GM04504 (cell line): ENCODE measurements at regions not wholly inside any gene's neighbourhood (a gene's known extent, or its start where the extent isn't known, plus 50 kb on each side); places are given as distances from the start of the nearest gene placed in this dataset.
"Not testable (repeated sequence)": the region's sequence is repeated elsewhere in the genome, so short reads cannot be mapped to it uniquely, and the experiment has no call there.

Source experiments
- DNase-seq: peaks from one replicate; pipeline ENCODE4 v3.0.0-alpha.2; 2012; ENCODE audit warnings: low read depth

DNA sequence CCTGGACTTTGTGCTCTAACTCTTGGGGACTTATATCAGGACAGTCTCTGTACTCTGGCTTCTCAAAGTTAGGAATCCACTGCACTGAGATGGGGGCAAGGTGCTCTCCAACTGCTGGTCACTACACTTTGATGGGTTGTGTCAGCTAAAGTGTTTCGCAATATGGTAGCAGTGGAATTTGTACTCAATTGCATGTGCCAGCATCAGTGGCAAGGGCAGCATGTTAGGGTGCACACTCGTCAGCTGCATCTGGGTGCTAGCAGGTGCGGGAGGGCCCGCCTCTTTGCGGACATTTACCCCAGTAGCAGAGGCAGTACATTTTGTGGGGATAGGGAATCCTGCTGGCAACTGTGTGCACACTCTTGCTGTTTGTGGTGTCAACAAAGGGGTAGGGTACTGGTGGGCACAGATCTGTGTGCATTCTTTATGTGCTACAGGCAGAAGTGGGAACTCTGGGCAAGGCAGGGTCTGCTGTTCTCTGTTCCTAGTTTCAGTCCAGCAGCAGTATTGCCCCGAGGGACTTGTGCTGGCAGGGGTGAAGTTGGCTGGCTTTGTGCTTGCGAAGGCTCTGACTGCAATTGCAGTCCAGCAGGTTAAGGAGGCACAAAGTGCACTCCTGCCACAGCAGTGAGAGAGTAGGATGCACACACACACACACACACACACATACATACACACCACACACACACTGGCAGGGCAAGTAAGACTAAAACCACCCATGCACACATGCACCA is 924.8 kb upstream of the CDH9 start:
- no peak for DNase-seq

DNA sequence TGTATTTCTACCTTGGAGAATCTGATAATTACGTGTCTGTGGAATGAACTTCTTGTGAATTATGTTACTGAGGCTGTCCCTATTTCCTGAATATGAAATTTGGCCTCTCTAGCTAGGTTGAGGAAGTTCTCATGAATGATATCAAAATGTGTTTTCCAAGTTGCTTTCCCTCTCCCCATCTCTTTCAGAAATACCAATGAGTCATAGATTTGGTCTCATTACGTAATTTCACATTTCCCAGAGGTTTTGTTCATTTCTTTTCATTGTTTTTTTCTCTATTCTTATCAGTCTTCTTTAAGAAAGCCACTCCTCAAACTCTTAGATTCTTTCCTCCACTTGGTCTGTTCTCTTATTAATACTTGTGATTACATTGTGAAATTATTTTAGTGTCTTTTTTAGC is 923.8 kb upstream of the CDH9 start:
- no peak for DNase-seq

DNA sequence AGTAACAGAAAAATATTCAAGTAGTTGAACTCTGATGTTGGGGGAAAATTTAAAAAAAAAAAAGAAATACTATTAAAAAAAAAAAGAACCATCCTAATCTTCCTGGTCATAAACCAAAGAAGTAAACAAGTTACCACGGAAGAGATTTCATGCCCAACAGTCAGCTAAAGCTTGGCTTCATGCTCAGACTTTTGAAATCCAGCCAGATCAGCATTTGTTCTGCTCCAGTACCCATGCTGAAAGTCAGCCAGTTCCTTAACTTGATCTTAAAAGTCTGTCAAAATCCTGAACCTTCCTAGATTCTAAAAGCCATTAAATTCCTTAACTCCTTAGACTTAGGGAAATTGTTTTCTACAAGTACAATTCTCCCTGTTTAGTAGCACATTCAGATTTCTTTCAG is 908.7 kb upstream of the CDH9 start:
- no peak for DNase-seq

DNA sequence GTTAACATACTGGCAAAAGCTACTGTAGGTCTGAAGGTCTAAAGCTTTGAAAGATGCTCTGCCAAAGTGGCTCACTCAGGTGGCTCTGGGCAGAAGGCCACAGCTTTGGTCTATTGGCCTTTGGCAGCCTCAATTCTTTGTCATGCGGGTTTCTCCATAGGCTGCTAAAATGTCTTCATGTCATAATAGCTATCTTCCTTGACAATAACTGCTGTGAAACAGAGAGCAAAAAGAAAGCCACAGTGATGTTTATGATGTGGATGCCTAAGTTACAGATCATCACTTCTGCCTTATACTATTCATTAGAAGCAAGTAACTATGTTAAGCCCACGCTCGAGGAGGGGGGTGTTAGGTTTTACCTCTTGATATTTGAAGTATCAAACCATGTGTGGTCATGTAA is 906.1 kb upstream of the CDH9 start:
- DNase-seq = no peak

DNA sequence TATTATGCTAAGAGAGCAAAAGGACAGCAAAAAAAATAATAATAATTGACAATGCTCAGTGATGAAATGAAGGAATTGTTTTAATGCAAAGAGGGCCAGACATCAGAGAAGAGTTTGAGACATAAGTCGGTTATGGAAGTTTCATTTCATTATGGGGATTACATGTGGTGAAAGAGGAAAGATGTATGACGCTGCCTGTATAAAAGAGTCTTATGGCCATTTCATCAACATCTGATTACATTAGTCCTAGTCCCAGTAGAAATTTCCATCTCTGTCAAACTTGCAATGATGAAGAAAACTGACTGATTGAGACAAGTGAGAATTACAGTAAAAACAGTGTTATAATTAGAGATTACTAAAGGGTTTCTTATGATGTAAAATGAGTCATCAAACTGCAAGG is 900.6 kb upstream of the CDH9 start:
- no peak for DNase-seq

DNA sequence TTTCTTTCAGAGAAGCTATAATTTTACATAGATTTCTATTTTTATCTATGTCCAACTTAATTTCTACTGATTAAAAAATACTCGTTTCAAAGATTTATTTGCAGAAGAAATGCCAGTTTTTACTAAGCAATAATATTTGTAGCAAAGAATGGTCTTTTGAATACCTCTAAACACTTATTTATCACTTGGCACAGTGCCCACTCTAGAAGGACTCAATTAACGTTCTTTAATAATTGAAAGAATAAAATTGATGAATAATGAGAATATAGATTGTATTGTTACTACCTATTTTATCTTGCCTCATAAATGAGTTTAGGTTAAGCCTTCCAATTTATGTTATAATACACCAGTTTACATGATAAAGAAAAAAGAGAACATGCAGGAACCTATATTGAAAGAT is 889.7 kb upstream of the CDH9 start:
- no peak for DNase-seq

DNA sequence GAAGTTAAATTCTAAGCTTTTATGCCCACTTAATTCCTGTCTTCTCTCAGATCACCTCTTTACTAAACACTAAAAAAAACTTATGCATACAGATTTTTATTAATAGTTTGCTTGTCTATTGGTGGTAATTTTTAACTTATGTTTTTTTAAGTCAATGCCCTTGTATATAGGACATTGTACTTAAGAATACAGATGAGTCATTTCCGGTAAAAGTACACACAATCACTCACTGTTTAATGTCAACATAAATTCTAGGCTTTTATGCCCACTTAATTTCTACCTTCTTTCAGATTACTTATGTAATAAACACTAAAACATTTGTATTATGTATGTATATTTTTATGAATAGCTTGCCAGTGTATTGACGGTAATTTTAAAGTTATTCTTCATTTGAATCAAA is 872.8 kb upstream of the CDH9 start:
- DNase-seq = no peak

DNA sequence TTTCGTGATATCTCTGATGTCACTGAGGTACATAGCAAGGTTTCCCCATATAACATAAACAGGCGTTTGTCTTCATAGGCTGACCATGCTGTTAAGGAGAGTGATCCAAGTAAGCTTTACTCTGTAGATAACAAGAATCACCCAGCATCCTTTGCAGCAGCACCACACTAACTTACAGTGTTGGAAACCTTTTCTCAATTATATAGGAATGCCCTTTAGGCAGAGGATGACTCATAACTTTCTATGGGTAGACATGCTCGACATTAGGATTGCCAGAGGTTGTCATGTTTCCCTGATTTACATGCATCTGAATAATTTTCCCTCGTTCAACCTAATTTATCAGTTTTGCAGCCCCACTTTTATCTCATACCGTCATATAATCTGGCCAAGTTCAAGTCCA is 870.0 kb upstream of the CDH9 start:
- no peak for DNase-seq

DNA sequence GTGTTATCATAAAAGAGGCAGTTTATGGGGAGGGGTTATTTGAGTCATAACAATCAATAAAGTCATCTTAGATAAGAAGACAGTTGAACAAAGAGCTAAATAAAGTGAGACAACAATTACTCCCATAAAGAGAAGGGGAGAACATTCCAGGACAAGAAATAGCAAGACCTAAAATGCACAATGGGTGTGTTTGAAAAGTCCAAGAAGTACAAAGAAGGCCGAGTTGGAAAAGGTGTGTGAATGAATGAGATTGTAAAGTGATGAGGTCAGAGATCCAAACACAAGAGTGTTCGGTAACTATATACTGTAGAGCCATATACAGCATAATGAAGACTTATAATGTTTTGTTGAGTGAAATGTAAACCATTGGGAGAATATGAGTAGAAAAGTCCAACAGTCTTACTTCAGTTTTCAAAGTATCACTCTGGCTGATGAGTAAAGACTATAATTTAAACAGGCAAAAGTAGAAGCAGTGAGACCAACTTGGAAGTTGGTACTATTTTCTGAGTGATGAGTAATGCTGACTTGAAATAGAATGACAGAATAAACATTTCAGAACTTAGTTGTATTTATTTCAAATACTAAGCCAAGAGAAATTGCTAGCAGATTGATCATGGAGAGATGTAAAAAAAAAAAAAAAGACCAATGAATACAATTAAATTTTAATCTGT is 868.7 kb upstream of the CDH9 start:
- DNase-seq = no peak

DNA sequence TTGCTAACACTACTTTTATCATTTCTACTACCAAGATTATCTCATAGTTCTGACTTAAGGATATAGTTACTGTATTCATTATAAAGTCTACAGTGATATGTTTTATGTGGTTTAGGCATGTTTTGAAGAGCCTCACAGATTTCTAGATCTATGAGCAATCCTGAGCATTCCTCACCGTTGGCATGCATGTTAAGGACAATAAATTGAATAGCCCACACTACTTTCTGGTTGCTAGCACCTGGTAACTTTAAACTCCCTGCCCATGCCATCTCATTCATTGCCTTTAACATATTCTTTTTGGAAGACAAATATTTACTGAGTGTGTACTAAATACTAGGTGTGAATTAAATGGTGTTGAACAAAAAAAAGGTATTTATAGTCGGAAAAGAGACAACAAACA is 868.1 kb upstream of the CDH9 start:
- no peak for DNase-seq

DNA sequence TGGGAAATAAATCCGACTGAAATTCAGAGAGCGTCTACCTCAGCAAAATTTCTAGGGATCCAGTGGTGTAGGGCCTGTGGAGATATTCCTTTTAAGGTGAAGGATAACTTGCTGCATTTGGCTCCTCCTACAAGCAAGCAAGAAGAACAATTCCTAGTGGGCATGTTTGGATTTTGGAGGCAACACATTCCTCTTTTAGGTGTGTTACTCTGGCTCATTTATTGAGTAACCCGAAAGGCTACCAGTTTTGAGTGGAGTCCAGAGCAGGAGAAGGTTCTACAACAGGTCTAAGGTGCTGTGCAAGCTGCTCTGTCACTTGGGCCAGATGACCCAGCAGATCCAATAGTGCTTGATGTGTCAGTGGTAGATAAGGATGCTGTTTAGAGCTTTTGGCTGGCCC is 862.4 kb upstream of the CDH9 start:
- DNase-seq = no peak

DNA sequence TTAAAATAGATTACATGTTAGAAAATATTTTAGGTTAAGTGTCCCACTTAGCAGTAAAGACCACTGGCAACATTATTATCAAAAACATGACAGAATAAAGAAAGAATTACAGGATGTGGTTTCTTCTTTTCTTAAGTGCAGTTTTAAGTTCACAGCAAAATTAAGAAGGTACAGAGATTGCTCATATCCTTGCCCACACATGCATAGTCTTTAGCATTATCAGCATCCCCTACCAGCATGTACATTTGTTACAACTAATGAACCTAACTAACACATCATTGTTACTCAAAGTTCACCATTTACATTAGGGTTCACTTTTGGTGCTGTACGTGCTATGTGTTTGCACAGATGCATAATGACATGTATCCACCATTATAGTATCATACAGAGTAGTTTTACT is 837.7 kb upstream of the CDH9 start:
- no peak for DNase-seq

DNA sequence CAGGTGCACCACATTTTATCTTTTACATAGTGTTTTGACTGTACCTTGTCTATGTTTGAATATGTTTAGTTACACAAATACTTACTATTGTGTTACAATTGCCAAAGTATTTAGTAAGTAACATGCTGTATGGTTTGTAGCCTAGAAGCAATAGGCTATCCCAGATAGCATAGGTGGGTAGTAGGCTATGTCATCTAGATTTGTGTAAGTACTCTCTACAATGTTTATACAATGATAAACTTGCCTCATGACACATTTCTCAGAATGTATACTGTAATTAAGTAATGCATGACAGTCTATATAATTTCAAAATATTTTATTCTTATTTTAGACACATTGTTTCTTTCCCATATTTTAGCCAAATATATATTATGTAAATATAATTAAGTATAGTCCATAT is 836.8 kb upstream of the CDH9 start:
- DNase-seq = no peak

DNA sequence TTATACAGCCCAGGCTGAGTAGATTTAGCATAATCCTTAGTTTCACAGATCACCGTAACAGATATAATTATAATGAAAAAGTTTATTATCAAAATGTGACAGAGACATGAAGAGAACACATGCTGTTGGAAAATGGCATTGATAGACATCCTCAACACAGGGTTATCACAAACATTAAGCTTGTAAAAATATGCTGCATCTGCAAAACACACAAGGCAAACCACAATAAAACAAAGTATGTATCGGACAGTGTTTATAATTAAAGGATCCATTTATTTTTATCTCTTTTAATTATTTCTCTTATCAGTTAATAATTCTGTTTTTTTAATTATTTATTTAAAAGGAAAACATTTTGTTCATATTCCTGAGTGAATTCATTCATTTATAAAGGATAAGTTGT is 829.9 kb upstream of the CDH9 start:
- DNase-seq = no peak

DNA sequence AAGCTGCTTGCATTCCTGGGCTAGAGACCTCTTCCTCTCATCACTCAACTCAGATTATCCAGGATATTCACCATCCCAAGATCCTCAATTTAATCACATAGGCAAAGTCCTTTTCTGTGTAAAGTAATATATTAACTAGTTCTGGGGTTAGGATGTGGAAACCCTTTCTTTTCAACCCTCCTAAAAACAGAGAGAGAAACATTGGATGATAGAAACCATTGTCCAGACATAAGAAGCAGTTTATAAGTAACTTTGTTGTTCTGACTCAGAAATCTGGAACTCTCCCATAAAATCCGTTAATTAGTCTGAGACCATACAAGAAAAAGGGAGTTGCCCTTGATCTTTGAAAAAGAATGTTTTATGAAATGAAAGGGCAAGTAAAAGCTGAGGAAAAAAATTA is 817.1 kb upstream of the CDH9 start:
- no peak for DNase-seq

DNA sequence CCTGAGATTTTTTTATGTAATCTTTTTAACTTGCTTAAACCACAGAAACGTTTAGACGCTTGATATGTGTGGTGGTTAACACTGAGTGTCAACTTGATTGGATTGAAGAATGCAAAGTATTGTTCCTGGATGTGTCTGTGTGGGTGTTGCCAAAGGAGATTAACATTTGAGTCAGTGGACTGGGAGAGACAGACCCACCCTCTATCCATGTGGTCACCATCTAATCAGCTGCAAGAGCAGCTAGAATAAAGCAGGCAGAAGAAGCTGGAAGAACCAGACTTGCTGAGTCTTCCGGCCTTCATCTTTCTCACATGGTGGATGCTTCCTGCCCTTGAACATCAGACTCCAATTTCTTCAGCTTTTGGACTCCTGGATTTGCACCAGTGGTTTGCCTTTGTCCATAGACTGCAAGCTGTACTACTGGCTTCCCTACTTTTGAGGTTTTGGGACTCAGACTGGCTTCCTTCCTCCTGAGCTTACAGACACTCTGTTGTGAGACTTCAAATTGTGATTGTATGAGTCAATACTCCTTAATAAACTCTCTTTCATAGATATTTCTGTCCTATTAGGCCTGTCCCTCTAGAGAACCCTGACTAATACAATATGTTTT is 816.0 kb upstream of the CDH9 start:
- DNase-seq = no peak

DNA sequence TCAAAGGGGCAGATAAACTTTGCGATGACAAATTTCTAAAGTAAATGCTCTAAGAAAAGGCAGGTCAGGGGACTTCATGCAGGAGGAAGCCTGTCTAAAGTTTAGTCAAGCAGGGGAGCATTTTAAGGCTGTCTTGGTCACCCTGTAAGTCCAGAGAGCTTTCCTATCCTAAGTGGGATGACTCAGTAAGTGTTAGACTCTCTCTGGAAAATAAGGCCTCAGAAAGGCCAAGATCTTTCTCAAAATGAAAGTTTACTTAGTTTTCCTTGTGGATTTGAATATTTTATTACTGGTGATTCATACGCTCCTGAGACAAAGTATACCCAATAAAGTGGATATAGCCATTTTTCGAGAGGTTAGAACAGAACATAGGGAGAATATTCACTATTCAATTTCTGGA is 806.9 kb upstream of the CDH9 start:
- DNase-seq = no peak

DNA sequence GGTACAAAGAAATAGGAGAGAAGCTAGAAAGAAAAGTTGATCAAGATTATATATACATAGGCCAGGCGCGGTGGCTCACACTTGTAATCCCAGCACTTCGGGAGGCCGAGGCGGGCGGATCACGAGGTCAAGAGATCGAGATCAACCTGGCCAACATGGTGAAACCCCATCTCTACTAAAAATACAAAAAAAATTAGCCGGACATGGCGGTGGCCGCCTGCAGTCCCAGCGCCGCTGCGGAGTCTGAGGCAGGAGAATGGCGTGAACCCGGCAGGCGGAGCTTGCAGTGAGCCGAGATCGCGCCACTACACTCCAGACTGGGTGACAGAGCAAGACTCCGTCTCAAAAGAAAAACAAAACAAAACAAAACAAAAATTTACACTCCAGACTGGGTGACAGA is 798.3 kb upstream of the CDH9 start:
- DNase-seq = not testable (repeated sequence)

DNA sequence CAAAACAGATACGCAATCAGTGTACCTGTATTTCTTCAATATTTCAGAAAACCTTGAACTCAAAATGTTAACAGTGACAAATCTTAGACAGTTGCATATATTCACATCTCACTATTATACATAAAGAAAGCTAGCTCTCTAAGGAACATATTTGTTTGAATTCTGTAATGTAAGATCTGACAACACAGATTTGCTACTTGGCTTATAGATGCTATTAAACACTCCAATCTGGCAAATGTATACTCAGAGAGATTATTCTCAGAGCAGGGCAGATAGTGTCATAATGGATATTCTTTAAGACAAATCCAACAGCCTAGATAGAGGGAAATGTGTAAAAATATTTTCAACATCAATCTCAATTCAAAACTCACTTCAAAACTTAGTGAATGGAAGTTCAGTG is 794.5 kb upstream of the CDH9 start:
- no peak for DNase-seq

DNA sequence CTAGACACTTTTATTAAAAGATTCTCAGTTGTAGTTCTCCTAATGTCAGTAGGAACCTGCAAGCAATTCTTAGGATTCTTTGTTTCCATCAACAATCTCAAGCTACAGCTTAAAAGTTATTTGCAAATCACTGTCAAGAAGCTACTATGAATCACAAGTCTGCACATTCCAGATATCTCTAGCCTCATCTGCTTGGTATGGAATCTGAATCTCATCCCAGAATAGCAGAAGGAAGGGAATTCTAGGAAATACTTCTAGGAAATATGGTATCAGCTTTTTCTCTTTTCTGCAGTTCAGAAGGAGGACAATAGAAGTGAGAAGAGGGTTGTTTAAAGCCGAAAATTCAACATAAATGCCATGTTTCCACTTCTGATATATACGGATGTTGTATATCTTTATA is 792.2 kb upstream of the CDH9 start:
- no peak for DNase-seq

DNA sequence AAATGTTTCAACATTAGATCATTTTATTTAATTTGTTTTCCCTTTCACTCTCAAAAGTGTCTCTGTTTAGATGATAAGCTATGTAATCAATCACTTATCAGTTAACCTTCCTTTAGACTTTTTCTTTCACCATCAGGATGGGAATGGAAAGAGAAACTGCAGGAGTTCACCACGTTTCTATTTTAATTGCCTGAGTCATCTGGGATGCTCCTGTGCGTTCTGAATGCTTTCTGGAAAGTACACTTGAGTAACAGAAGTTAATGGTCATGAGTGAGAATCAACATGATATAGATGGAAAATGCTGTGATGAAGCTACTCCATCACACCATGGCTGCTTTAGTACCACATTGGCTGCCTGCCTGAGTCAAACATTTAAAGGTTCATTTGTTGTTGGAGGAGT is 783.3 kb upstream of the CDH9 start:
- DNase-seq = no peak

DNA sequence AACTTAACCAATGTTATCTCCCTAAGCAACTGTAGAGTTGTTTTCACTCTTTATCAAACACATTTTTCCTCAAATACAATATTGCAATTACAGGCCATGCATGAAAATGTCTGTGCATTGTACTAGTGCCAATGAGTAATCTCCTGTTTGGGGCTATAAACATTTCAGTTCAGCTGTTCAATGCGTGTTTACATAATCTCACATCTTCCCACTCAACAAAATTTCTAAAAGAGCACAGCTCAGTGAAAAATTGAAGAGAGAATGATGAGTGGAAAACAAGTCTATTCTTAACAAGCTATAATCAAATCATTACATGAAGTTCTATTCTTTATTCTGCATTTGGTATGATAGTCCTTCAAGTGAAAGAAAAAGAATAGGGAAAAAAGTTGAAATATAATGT is 780.5 kb upstream of the CDH9 start:
- no peak for DNase-seq

DNA sequence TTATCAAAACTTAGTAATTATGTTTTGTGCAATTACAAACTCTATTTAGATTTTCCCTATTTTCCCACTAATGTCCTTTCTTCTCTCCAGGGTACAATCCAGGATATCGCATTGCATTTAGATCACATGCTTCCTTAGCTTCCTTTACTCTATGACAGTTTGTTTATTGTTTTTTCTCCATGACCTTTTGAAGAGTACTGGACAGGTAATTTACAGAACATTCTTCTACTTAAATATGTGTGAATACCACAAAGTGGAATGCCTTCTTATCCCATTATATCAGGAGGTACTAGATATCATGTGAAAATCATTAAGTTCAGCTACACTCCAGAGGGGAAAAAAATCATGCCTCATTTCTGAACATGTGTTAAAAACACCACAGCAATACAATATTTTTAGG is 776.6 kb upstream of the CDH9 start:
- no peak for DNase-seq

DNA sequence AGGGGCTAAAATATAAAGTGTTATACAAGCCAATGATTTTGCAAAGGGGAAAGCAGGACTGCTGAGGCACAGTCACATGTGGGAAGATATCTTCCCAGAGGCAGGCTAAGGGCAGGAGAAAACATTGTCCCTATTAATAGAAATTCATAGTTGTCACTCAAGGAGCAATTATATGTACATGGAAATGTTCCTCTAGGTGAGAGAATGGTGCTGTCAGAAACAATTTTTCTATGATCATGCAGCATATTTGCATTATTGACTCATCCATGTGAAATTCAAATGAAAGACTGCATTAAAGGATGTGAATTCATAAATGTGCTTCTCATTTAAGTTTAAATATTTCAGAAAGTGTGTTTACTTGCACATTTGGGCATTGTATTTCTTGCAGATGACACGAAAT is 775.9 kb upstream of the CDH9 start:
- DNase-seq = no peak
